GM13977 (cell line): ENCODE measurements at regions not wholly inside any gene's neighbourhood (a gene's known extent, or its start where the extent isn't known, plus 50 kb on each side); places are given as distances from the start of the nearest gene placed in this dataset.

Experiments
- DNase-seq: peaks from one replicate; pipeline ENCODE4 v3.0.0; 2012; ENCODE audit warnings: low spot score
- in situ Hi-C: fragments of 300-500 bp; cut with MboI; formaldehyde crosslinking; loops from one replicate; pipeline ENCODE4 v1.12.0; 2022; ENCODE audit warnings: low sequenced_read_pairs, low pct_unique_long_range_greater_than_20kb, mixed read lengths, inconsistent platforms; ENCODE audit not compliant: unreplicated experiment
- TF ChIP-seq, protein P1 (sequence below): IDR thresholded peaks from 2 replicates; pipeline ENCODE4 v1.5.1; 2012; ENCODE audit warnings: mild to moderate bottlenecking, control low read depth; ENCODE audit not compliant: insufficient read depth; ENCODE audit errors: extremely low read depth, missing control alignments

DNA sequence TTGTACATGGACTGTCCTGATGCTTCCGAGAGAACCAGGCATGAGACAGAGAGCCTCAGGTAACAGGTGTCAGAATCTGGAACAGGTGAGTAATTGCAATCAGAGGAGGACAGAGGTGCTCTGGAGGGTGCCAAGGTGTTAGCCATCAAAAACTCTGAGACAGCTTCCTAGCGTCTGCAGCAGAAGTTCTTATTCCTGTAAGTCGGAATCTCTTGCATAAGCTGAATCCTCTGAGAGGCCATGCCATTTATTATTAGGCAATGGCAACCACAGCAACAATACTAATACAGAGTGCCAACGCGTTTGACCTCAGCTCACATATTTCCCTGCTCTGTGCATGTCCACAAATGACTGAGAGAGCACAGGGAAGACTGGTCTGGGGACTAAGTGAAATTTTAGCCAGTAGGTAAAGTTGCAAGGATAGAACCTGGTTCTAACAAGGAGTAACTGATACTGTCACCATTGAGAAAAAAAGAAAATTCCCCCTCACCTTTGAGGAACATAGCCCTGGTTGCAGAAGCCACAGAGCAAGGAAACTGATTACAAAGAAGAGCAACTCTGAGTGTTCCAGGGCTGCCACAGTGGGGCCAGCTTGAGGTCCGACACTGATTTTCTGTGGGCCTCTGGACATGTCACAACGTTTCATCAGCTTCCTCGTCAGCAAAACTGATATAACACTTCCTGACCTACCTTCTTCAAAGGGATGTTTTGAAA is 55.1 kb upstream of the ACSL3 start:
- in situ Hi-C loops = no loop called here
- DNase-seq = no peak
- TF ChIP-seq, protein P1, sequence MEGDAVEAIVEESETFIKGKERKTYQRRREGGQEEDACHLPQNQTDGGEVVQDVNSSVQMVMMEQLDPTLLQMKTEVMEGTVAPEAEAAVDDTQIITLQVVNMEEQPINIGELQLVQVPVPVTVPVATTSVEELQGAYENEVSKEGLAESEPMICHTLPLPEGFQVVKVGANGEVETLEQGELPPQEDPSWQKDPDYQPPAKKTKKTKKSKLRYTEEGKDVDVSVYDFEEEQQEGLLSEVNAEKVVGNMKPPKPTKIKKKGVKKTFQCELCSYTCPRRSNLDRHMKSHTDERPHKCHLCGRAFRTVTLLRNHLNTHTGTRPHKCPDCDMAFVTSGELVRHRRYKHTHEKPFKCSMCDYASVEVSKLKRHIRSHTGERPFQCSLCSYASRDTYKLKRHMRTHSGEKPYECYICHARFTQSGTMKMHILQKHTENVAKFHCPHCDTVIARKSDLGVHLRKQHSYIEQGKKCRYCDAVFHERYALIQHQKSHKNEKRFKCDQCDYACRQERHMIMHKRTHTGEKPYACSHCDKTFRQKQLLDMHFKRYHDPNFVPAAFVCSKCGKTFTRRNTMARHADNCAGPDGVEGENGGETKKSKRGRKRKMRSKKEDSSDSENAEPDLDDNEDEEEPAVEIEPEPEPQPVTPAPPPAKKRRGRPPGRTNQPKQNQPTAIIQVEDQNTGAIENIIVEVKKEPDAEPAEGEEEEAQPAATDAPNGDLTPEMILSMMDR = no peak

DNA sequence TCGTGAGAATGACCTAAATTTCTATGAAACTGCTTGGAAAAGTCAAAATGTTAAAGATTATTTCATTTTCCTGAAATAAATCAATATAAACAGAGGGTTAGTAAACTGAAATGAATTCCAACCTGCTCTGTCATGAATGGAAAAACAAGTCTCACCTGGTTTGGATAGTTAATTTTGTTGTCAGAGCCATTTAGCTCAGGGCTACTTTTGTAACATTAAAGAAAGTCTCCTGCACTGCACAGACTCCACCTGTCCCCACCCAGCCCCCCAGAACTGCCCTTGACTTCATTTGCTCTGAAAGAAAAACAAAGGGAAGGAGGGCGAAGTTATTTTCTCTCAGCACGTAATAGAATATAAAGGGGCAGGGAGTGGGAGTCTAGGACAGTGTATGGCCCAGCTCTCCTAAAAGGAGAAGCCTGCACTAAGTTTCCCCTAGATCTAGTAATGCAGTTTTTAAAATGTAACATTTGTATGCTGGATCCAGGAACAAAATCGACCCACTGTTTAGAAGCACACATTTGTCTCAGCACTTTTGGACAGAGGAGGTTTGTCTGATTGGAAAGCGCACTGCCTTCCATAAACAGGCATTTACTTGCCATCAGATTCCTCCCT is 54.2 kb upstream of the ACSL3 start:
- DNase-seq = no peak
- in situ Hi-C loops = no loop called here
- TF ChIP-seq, protein P1 = no peak

- in situ Hi-C loops = no loop called here
- DNase-seq = no peak
- TF ChIP-seq, protein P1 = no peak
These were observed 53.4 kb upstream of the ACSL3 start for GRCh38 chr2:222807431-222807830.

DNA sequence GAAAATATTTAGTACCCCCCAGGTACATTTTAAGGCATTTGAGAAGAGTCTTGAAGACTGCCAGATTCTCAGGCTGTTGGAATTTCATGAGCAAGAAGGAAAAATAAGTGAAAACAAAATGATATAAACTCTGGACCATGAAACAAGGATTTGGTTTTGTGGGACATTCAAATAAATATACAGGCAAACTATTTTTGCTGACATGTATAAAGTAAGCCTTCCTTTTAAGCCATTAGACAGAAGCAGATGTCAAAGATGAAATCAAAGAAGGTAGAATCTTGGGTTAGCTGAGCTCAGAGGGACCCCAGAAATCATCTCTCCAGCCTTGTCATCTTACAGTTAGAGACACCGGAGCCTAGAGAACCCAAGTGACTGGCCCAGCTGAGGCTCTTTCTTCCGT is 51.3 kb upstream of the ACSL3 start:
- in situ Hi-C loops = no loop called here
- TF ChIP-seq, protein P1 = no peak
- no peak for DNase-seq

GRCh38 chr2:222810044-222810443 is 50.8 kb upstream of the ACSL3 start:
- in situ Hi-C loops = no loop called here
- no peak for DNase-seq
- TF ChIP-seq, protein P1 = no peak
